Renal pelvis (tissue), 1 donor: ENCODE measurements at regions not wholly inside any gene's neighbourhood (a gene's known extent, or its start where the extent isn't known, plus 50 kb on each side); places are given as distances from the start of the nearest gene placed in this dataset.
A peak's percentile ranks its signal among the peaks of the same experiment; 100 is the strongest.
"Not testable (repeated sequence)": the region's sequence is repeated elsewhere in the genome, so short reads cannot be mapped to it uniquely, and the experiment has no call there.

Experiments
- DNase-seq: peaks from one replicate; pipeline ENCODE4 v3.0.0-alpha.2; 2013

GRCh38 chr18:54433368-54433767 lies 75.7 kb downstream of the C18orf54 start:
- DNase-seq = no peak

GRCh38 chr18:54433857-54434256 lies 76.2 kb downstream of the C18orf54 start:
- no peak for DNase-seq

GRCh38 chr18:54434453-54434852 lies 76.7 kb downstream of the C18orf54 start:
- DNase-seq = no peak

GRCh38 chr18:54436501-54436900 lies 78.8 kb downstream of the C18orf54 start:
- DNase-seq = no peak

- DNase-seq = no peak
Measured at GRCh38 chr18:54440292-54440691, 82.6 kb downstream of the C18orf54 start.

- peak; percentile 65 for DNase-seq
Measured at GRCh38 chr18:54444319-54444914, 86.7 kb downstream of the C18orf54 start.

GRCh38 chr18:54453996-54454395 lies 96.3 kb downstream of the C18orf54 start:
- no peak for DNase-seq

- DNase-seq = no peak
Measured at GRCh38 chr18:54465502-54465901, 107.8 kb downstream of the C18orf54 start.

- DNase-seq = no peak
Measured at GRCh38 chr18:54466248-54467005, 108.7 kb downstream of the C18orf54 start.

- DNase-seq = no peak
Measured at GRCh38 chr18:54479365-54479764, 111.7 kb upstream of the DYNAP start.

GRCh38 chr18:54480616-54481015 lies 110.4 kb upstream of the DYNAP start:
- DNase-seq = no peak

- DNase-seq = not testable (repeated sequence)
Measured at GRCh38 chr18:54502451-54502850, 88.6 kb upstream of the DYNAP start.

GRCh38 chr18:54503131-54503894 lies 87.7 kb upstream of the DYNAP start:
- no peak for DNase-seq

- DNase-seq = no peak
Measured at GRCh38 chr18:54506516-54507261, 84.4 kb upstream of the DYNAP start.

- no peak for DNase-seq
Measured at GRCh38 chr18:54509793-54510192, 81.3 kb upstream of the DYNAP start.

- no peak for DNase-seq
Measured at GRCh38 chr18:54515149-54515548, 75.9 kb upstream of the DYNAP start.

GRCh38 chr18:54517521-54517920 lies 73.5 kb upstream of the DYNAP start:
- no peak for DNase-seq

- no peak for DNase-seq
Measured at GRCh38 chr18:54521846-54522245, 69.2 kb upstream of the DYNAP start.

GRCh38 chr18:54528942-54529376 lies 62.1 kb upstream of the DYNAP start:
- DNase-seq = no peak

GRCh38 chr18:54529444-54529843 lies 61.6 kb upstream of the DYNAP start:
- DNase-seq = no peak

GRCh38 chr18:54530285-54530684 lies 60.8 kb upstream of the DYNAP start:
- DNase-seq = no peak

- no peak for DNase-seq
Measured at GRCh38 chr18:54531402-54532065, 59.5 kb upstream of the DYNAP start.
